ENCODE measurements at regions not wholly inside any gene's neighbourhood (a gene's known extent, or its start where the extent isn't known, plus 50 kb on each side); places are given as distances from the start of the nearest gene placed in this dataset.

- TF ChIP-seq, protein P1, sequence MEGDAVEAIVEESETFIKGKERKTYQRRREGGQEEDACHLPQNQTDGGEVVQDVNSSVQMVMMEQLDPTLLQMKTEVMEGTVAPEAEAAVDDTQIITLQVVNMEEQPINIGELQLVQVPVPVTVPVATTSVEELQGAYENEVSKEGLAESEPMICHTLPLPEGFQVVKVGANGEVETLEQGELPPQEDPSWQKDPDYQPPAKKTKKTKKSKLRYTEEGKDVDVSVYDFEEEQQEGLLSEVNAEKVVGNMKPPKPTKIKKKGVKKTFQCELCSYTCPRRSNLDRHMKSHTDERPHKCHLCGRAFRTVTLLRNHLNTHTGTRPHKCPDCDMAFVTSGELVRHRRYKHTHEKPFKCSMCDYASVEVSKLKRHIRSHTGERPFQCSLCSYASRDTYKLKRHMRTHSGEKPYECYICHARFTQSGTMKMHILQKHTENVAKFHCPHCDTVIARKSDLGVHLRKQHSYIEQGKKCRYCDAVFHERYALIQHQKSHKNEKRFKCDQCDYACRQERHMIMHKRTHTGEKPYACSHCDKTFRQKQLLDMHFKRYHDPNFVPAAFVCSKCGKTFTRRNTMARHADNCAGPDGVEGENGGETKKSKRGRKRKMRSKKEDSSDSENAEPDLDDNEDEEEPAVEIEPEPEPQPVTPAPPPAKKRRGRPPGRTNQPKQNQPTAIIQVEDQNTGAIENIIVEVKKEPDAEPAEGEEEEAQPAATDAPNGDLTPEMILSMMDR (IDR thresholded peaks at IDR 0.05): no peak
- H3K27ac ChIP-seq: no peak overlapping the region
- H3K4me3 ChIP-seq: peak overlapping the region; percentile 77
- no peak for DNase-seq (ENCODE audit: low spot score)
Observed at GRCh38 chr4:153153339-153153871, 50.8 kb upstream of the TRIM2 start.

GRCh38 chr4:153154007-153154975 lies 50.0 kb upstream of the TRIM2 start:
- no peak for DNase-seq (ENCODE audit: low spot score)
- Histone ChIP-seq H3K4me3 (peak overlapping the region; percentile 77), H3K27ac (no peak overlapping the region)
- TF ChIP-seq, protein P1 (IDR thresholded peaks at IDR 0.05): no peak

All from coronary artery (tissue), 2 donors.